ENCODE measurements at regions not wholly inside any gene's neighbourhood (a gene's known extent, or its start where the extent isn't known, plus 50 kb on each side); places are given as distances from the start of the nearest gene placed in this dataset.

DNA sequence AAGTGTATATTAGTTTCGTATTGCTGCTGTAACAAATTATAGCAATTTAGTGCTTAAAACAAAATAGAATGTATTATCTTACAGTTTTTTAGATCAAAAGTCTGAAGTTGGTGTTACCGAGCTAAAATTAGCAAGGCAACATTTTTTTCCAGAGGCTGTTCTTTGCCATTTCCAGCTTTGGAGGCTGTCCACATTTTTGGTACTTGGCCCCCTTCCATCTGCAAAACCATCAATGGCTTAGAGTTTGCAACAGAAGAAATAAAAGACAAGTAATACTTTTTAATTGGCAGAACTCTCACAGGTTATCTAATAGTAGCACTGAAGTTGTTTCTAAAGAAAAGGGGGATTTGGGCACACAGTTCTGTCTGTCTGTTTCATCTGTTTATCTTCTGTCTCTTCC, 1248.5 kb downstream of the ROBO1 start:
- no peak for DNase-seq (ENCODE audit: low read depth)
- H3K27me3 ChIP-seq (ENCODE audit: control insufficient read depth, insufficient read depth, low read length), result no peaks in the 10 kb centered on the region
- H3K4me3 ChIP-seq (ENCODE audit: low read depth, low read length), result no peak overlapping the region
- H3K36me3 ChIP-seq (ENCODE audit: control insufficient read depth, insufficient read depth, low read length), result no peaks in the 10 kb centered on the region
- TF ChIP-seq CTCF (IDR thresholded peaks at IDR 0.05; ENCODE audit: insufficient read depth, low read length, poor library complexity, severe bottlenecking), result no peak

- no peak for DNase-seq (ENCODE audit: low read depth)
- H3K36me3 ChIP-seq (ENCODE audit: control insufficient read depth, insufficient read depth, low read length), result no peaks in the 10 kb centered on the region
- no peak for TF ChIP-seq CTCF (IDR thresholded peaks at IDR 0.05; ENCODE audit: insufficient read depth, low read length, poor library complexity, severe bottlenecking)
- H3K4me3 ChIP-seq (ENCODE audit: low read depth, low read length), result no peak overlapping the region
- H3K27me3 ChIP-seq (ENCODE audit: control insufficient read depth, insufficient read depth, low read length), result no peaks in the 10 kb centered on the region
Measured at GRCh38 chr3:78529601-78530000, 1238.2 kb downstream of the ROBO1 start.

- no peak overlapping the region for H3K4me3 ChIP-seq (ENCODE audit: low read depth, low read length)
- H3K36me3 ChIP-seq (ENCODE audit: control insufficient read depth, insufficient read depth, low read length), result no peaks in the 10 kb centered on the region
- no peak for TF ChIP-seq CTCF (IDR thresholded peaks at IDR 0.05; ENCODE audit: insufficient read depth, low read length, poor library complexity, severe bottlenecking)
- no peaks in the 10 kb centered on the region for H3K27me3 ChIP-seq (ENCODE audit: control insufficient read depth, insufficient read depth, low read length)
- DNase-seq (ENCODE audit: low read depth), result no peak
Measured at GRCh38 chr3:78540485-78540884, 1227.3 kb downstream of the ROBO1 start.

DNA sequence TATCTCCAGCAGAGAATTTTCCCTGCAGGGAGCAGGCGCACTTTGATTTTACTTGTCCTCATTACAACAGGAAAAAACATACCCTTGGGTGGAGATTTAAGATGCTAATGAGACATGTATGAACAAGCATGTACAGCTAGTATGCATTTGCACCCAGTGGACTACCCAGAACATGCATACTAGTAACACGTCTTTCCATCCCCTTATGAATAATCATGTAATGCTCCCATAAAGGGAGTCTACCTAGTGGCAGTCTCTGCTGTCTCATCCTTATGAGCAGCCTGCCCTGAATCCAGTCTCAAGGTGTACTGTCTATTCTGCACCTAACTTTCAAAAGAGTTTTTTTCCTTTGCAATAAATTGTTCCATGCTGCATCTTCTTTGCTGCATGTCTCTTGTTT, 1222.0 kb downstream of the ROBO1 start:
- no peak for DNase-seq (ENCODE audit: low read depth)
- H3K4me3 ChIP-seq (ENCODE audit: low read depth, low read length), result no peak overlapping the region
- no peak for TF ChIP-seq CTCF (IDR thresholded peaks at IDR 0.05; ENCODE audit: insufficient read depth, low read length, poor library complexity, severe bottlenecking)
- H3K27me3 ChIP-seq (ENCODE audit: control insufficient read depth, insufficient read depth, low read length), result no peaks in the 10 kb centered on the region
- H3K36me3 ChIP-seq (ENCODE audit: control insufficient read depth, insufficient read depth, low read length), result no peaks in the 10 kb centered on the region

Measured in kidney epithelial cell (primary cell).